Fibroblast of lung (primary cell): ENCODE measurements at regions not wholly inside any gene's neighbourhood (a gene's known extent, or its start where the extent isn't known, plus 50 kb on each side); places are given as distances from the start of the nearest gene placed in this dataset.

Source experiments
- DNase-seq, 2 donors: peaks; one replicate each; pipeline versions ENCODE4 v3.0.0 to v3.0.0-alpha.2; 2010; ENCODE audit warnings: low read depth in 2 of 2
- H2AFZ ChIP-seq: 2 replicates; pipeline ENCODE4 v1.5.1; 2012; ENCODE audit warnings: low read length, control low read depth, inconsistent platforms
- H3K27ac ChIP-seq: 2 replicates; pipeline ENCODE4 v1.5.1; 2011; ENCODE audit warnings: low read length, control low read depth; ENCODE audit not compliant: insufficient read depth
- H3K27me3 ChIP-seq: 2 replicates; pipeline ENCODE4 v1.5.1; 2011; ENCODE audit warnings: mild to moderate bottlenecking, low read length; ENCODE audit not compliant: control insufficient read depth, insufficient read depth
- H3K36me3 ChIP-seq: 2 replicates; pipeline ENCODE4 v1.5.1; 2011; ENCODE audit warnings: low read length; ENCODE audit not compliant: control insufficient read depth, insufficient read depth
- H3K4me1 ChIP-seq: 2 replicates; pipeline ENCODE4 v1.5.1; 2011; ENCODE audit warnings: low read length; ENCODE audit not compliant: control insufficient read depth, insufficient read depth; ENCODE audit errors: extremely low read depth
- H3K4me2 ChIP-seq: 2 replicates; pipeline ENCODE4 v1.5.1; 2011; ENCODE audit warnings: low read length, control low read depth; ENCODE audit not compliant: insufficient read depth; ENCODE audit errors: extremely low read depth
- H3K4me3 ChIP-seq, 4 experiments: fragments of 200-600 bp in 1 of 4; sonication (generic) in 1 of 4; replicated peaks in 1 of 4; 2 replicates each; pipeline ENCODE4 v1.5.1; 2011 to 2016; ENCODE audit warnings: low read length in 4 of 4, low read depth in 3 of 4, mild to moderate bottlenecking in 3 of 4, control low read depth in 2 of 4, inconsistent platforms in 1 of 4, mixed read lengths in 1 of 4; ENCODE audit not compliant: insufficient read depth in 1 of 4; ENCODE audit errors: control extremely low read depth in 1 of 4
- H3K79me2 ChIP-seq: 2 replicates; pipeline ENCODE4 v1.5.1; 2012; ENCODE audit warnings: mild to moderate bottlenecking, low read length, inconsistent platforms; ENCODE audit not compliant: control insufficient read depth, insufficient read depth
- H3K9ac ChIP-seq: 2 replicates; pipeline ENCODE4 v1.5.1; 2011; ENCODE audit warnings: mild to moderate bottlenecking, low read length, control low read depth; ENCODE audit not compliant: insufficient read depth
- H3K9me3 ChIP-seq: 2 replicates; pipeline ENCODE4 v1.5.1; 2012; ENCODE audit warnings: low read depth, low read length; ENCODE audit not compliant: control insufficient read depth, insufficient read depth
- H4K20me1 ChIP-seq: 2 replicates; pipeline ENCODE4 v1.5.1; 2011; ENCODE audit warnings: low read length; ENCODE audit not compliant: control insufficient read depth, insufficient read depth; ENCODE audit errors: extremely low read depth
- CTCF ChIP-seq, 2 donors: IDR thresholded peaks in 1 of 2; conservative IDR thresholded peaks in 1 of 2; 1 replicate in 1 of 2; 2 replicates in 1 of 2; pipeline ENCODE4 v1.5.1; 2011 to 2012; ENCODE audit warnings: low read length in 2 of 2, control low read depth in 1 of 2, inconsistent platforms in 1 of 2, low read depth in 1 of 2, mild to moderate bottlenecking in 1 of 2
- EZH2 ChIP-seq: IDR thresholded peaks from 2 replicates; pipeline ENCODE4 v1.5.1; 2012; ENCODE audit warnings: low read length, control low read depth, mild to moderate bottlenecking; ENCODE audit errors: missing control alignments

DNA sequence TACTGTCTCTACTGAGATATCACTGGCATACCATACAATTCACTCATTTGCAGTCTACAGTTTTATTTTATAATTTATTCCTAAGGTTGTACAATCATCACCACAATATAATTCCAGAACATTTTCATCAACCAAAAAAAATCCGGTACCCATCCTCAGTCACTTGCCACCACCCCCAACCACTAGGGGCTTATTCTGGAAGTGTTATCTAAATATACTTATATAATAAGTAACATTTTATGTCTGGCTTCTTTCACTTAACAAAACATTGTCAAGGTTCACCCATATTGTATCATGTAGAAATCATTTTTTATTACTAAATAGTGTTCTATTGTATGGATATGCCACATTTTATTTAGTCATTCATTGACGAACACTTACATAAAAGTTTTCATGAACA is 440.8 kb downstream of the RNF144A start:
- Histone ChIP-seq H3K79me2 (no peaks in the 10 kb centered on the region), H3K4me2 (no peak overlapping the region), H3K9ac (no peak overlapping the region), H3K4me3 (no peak overlapping the region), H4K20me1 (no peaks in the 10 kb centered on the region), H3K27ac (no peak overlapping the region), H3K9me3 (no peaks in the 10 kb centered on the region), H3K36me3 (no peaks in the 10 kb centered on the region), H3K4me1 (no peaks in the 10 kb centered on the region), H3K27me3 (no peaks in the 10 kb centered on the region), H2AFZ (no peak overlapping the region)
- no peak for TF ChIP-seq EZH2
- DNase-seq, result no peak

- no peaks in the 10 kb centered on the region for H3K79me2 ChIP-seq
These were observed 441.7 kb downstream of the RNF144A start for GRCh38 chr2:7358865-7359447.

GRCh38 chr2:7363906-7364305 is 446.7 kb downstream of the RNF144A start:
- H3K27ac ChIP-seq, result no peak overlapping the region
- no peak overlapping the region for H3K9ac ChIP-seq
- H3K4me1 ChIP-seq, result no peaks in the 10 kb centered on the region
- no peaks in the 10 kb centered on the region for H3K27me3 ChIP-seq
- no peaks in the 10 kb centered on the region for H4K20me1 ChIP-seq
- H3K4me2 ChIP-seq, result no peak overlapping the region
- no peak overlapping the region for H2AFZ ChIP-seq
- no peak for TF ChIP-seq EZH2
- TF ChIP-seq CTCF (conservative IDR thresholded peaks at IDR 0.05 in 1 of 2, IDR thresholded peaks at IDR 0.05 in 1 of 2; ENCODE audit: low read depth in 1 of 2, low read length in 2 of 2), result no peak
- no peaks in the 10 kb centered on the region for H3K9me3 ChIP-seq
- no peaks in the 10 kb centered on the region for H3K79me2 ChIP-seq
- no peak for DNase-seq
- no peak overlapping the region for H3K4me3 ChIP-seq
- H3K36me3 ChIP-seq, result no peaks in the 10 kb centered on the region

More at GRCh38 chr2:7358865-7359447, 441.7 kb downstream of the RNF144A start:
- Histone ChIP-seq H3K4me2 (no peak overlapping the region), H4K20me1 (no peaks in the 10 kb centered on the region), H3K36me3 (no peaks in the 10 kb centered on the region), H3K4me1 (no peaks in the 10 kb centered on the region), H3K27ac (no peak overlapping the region), H3K4me3 (no peak overlapping the region), H2AFZ (no peak overlapping the region), H3K9ac (no peak overlapping the region), H3K9me3 (no peaks in the 10 kb centered on the region), H3K27me3 (no peaks in the 10 kb centered on the region)
- DNase-seq, result no peak
- no peak for TF ChIP-seq EZH2
- no peak for TF ChIP-seq CTCF (conservative IDR thresholded peaks at IDR 0.05 in 1 of 2, IDR thresholded peaks at IDR 0.05 in 1 of 2; ENCODE audit: low read depth in 1 of 2, low read length in 2 of 2)
